GM12891 (cell line): ENCODE measurements at regions not wholly inside any gene's neighbourhood (a gene's known extent, or its start where the extent isn't known, plus 50 kb on each side); places are given as distances from the start of the nearest gene placed in this dataset.

Experiments
- DNase-seq: peaks from one replicate; pipeline ENCODE4 v3.0.0; 2011; ENCODE audit warnings: low spot score; ENCODE audit not compliant: insufficient read length
- FAIRE-seq: peaks from 2 replicates; lab custom pipeline; 2011; peaks lifted over from hg19 to GRCh38; lab: Jason Lieb, UNC
- PAX5 ChIP-seq: IDR thresholded peaks from 2 replicates; pipeline ENCODE4 v1.6.1; 2011; ENCODE audit warnings: low read length, moderate library complexity, mild to moderate bottlenecking; ENCODE audit not compliant: insufficient read depth, severe bottlenecking
- POLR2A ChIP-seq: IDR thresholded peaks from 2 replicates; pipeline ENCODE4 v1.6.1; 2011; ENCODE audit warnings: low read depth, low read length, control low read depth
- POLR2AphosphoS5 ChIP-seq: IDR thresholded peaks from 2 replicates; pipeline ENCODE4 v1.6.1; 2011; ENCODE audit warnings: low read depth, low read length, control low read depth
- POU2F2 ChIP-seq: IDR thresholded peaks from 2 replicates; pipeline ENCODE4 v1.6.1; 2011; ENCODE audit warnings: low read depth, mild to moderate bottlenecking, control low read depth, low read length, moderate library complexity
- SPI1 ChIP-seq: IDR thresholded peaks from 2 replicates; pipeline ENCODE4 v1.6.1; 2011; ENCODE audit warnings: low read depth, low read length, control low read depth
- TAF1 ChIP-seq: IDR thresholded peaks from 2 replicates; pipeline ENCODE4 v1.6.1; 2011; ENCODE audit warnings: low read depth, low read length, control low read depth

- FAIRE-seq (no peak), DNase-seq (no peak)
- no peak for TF ChIP-seq POLR2A
- TF ChIP-seq POU2F2: no peak
- TF ChIP-seq SPI1: no peak
- no peak for TF ChIP-seq POLR2AphosphoS5
- TF ChIP-seq TAF1: no peak
- no peak for TF ChIP-seq PAX5
Observed at GRCh38 chr13:111411151-111411858, 90.9 kb downstream of the TEX29 start.

DNA sequence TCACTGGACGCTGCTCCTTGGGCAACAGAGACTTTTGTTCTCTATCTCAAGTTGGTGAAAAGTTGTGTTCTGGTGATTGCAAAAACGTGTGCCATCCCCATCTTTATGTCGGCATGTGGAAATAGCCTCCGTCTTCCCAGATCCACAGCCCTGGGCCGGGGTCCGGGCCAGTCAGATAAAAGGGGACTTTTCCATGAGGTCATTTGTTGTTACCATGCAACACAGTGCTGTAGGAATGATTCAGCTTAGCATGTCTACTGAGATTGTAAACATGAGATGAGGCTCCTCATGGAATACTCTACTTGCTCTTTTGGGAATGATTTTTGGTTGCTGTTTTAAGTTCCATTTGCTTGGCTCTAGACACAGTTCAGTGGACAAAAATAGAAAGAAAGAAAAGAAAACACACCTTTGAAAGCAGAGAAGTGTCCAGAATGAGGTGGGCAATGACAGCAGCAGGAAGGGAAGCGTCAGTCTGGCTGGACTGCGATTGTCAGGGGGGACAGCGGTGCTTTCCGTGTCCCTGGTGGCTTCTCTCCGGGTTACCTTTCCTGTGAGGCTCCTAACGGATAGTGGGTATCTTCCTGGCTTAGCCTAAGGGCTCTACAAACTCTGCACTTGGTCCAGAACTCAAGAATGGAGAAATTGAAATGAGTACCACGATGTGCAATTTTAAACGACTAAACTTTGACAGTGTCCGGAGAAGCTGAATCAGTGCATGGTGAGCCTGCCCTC, 91.6 kb downstream of the TEX29 start:
- DNase-seq (no peak), FAIRE-seq (no peak)

GRCh38 chr13:111413407-111414187, 93.2 kb downstream of the TEX29 start:
- TF ChIP-seq SPI1: no peak
- TF ChIP-seq POLR2AphosphoS5: no peak
- no peak for TF ChIP-seq POLR2A
- no peak for TF ChIP-seq TAF1
- no peak for TF ChIP-seq POU2F2
- no peak for TF ChIP-seq PAX5
- no peak for DNase-seq
- FAIRE-seq: no peak

More for the DNA sequence above, 91.6 kb downstream of the TEX29 start:
- TF ChIP-seq POU2F2 (no peak), TAF1 (no peak), POLR2AphosphoS5 (no peak), POLR2A (no peak), SPI1 (no peak), PAX5 (no peak)

DNA sequence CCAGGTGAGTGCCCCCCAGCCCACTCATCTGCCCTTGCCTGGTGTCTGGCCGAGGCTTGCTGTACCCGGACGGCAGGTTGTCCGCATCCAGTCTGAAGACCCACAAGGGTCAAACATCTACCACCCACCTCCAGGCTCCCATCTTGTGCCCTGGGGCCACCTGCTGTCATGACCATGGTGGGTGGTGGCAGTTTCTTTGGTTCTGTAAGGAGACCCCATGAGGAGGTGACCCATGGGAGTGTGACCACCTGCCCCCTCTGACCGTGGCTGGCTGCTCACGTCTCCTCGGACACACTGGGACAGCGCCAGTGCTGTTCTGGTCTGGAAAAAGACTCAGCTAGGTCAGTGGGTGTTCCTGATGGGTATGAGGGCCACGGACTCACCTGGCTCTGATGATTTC, 93.9 kb downstream of the TEX29 start:
- no peak for DNase-seq

GRCh38 chr13:111415246-111415645, 94.8 kb downstream of the TEX29 start:
- DNase-seq: no peak
- TF ChIP-seq POLR2A (no peak), POLR2AphosphoS5 (no peak), TAF1 (no peak), POU2F2 (no peak), PAX5 (no peak), SPI1 (no peak)
- no peak for FAIRE-seq

More for the DNA sequence above, 93.9 kb downstream of the TEX29 start:
- TF ChIP-seq POLR2AphosphoS5 (no peak), PAX5 (no peak), POLR2A (no peak), TAF1 (no peak), POU2F2 (no peak), SPI1 (no peak)
- no peak for FAIRE-seq

DNA sequence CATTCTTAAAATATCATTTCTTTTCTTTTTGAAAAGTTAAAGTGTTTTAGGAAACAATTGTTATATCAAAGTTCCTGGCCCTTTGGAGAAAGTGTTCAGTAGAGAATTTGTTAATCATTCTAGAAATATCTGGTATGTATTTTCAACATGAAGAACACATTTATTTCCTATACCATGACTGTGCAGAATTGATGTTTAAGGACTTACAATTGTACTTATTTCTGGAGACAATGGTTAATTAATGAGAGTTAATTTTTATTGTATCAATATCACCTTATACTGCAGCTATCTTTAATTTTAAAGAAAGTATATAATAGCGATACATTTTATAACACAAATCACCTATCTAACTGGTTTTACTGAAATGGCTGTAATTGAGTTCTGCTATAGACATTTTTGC, 95.3 kb downstream of the TEX29 start:
- FAIRE-seq (no peak), DNase-seq (no peak)
- no peak for TF ChIP-seq TAF1
- TF ChIP-seq POU2F2: no peak
- no peak for TF ChIP-seq POLR2A
- TF ChIP-seq PAX5: no peak
- TF ChIP-seq SPI1: no peak
- no peak for TF ChIP-seq POLR2AphosphoS5

GRCh38 chr13:111418101-111418500, 97.7 kb downstream of the TEX29 start:
- TF ChIP-seq POU2F2 (no peak), PAX5 (no peak), POLR2A (no peak), TAF1 (no peak), POLR2AphosphoS5 (no peak), SPI1 (no peak)
- DNase-seq: no peak
- FAIRE-seq: no peak

GRCh38 chr13:111420113-111420876, 99.9 kb downstream of the TEX29 start:
- TF ChIP-seq POLR2AphosphoS5 (no peak), SPI1 (no peak), POLR2A (no peak), POU2F2 (no peak), PAX5 (no peak), TAF1 (no peak)
- DNase-seq (no peak), FAIRE-seq (no peak)

DNA sequence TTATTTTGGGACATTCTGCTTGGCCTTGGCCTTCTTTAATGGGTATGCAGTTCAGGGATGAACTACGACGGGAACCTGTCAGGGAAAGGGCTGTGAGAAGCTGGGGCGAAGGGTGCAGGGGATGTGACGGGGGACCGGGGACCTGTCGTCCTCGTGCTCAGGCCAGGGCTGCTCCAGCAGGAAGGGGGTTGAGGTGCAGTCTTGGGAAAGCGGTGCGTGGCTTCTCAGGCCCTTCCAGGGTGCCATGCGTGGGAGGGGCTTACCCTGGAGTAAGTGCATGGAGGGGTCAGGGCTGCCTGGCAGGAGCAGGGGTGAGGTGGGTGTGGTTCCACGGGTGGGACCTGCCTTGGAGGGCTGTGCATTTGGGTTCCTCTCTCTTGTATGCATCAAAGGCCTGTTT, 100.8 kb downstream of the TEX29 start:
- DNase-seq: no peak
- TF ChIP-seq POU2F2 (no peak), PAX5 (no peak), POLR2A (no peak), SPI1 (no peak), POLR2AphosphoS5 (no peak), TAF1 (no peak)
- no peak for FAIRE-seq

DNA sequence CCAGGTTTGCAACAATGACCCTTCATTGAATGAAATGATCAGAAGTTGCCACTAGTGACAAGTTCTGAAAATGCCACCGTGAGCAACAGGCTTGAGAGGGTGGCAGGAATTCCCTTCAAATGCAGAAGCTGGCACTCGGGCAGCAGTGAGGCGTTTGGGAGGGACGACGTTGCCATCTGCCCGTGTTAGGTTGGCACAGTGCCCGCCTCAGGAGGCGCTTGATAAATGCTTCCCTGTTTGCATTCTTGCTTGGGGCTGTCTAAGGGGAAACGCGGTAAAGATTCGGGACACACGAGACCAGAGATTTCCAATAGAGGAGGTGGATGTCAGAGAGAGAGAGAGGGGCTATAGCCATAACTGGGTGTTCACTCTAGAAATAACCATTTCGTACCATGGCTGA, 101.9 kb downstream of the TEX29 start:
- TF ChIP-seq TAF1 (no peak), POLR2AphosphoS5 (no peak), SPI1 (no peak), POLR2A (no peak), POU2F2 (no peak), PAX5 (no peak)
- DNase-seq (no peak), FAIRE-seq (no peak)
